DOHH2 (cell line): ENCODE measurements at regions not wholly inside any gene's neighbourhood (a gene's known extent, or its start where the extent isn't known, plus 50 kb on each side); places are given as distances from the start of the nearest gene placed in this dataset.

ENCODE experiments used
- H3F3A ChIP-seq: fragments of 200-600 bp; sonication (generic), shearing (Covaris generic); 2 replicates; pipeline ENCODE4 v1.6.0; 2016; ENCODE audit warnings: antibody characterized with exemption, mild to moderate bottlenecking; ENCODE audit not compliant: control insufficient read depth, insufficient read depth
- H3K27ac ChIP-seq: fragments of 200-600 bp; sonication (generic); 2 replicates; pipeline ENCODE4 v1.5.1; 2014; ENCODE audit warnings: low read depth, mild to moderate bottlenecking, low read length, moderate library complexity
- H3K27me3 ChIP-seq: fragments of 200-600 bp; sonication (generic); 2 replicates; pipeline ENCODE4 v1.6.1; 2014; ENCODE audit warnings: mild to moderate bottlenecking, low read length, mixed read lengths; ENCODE audit not compliant: control insufficient read depth
- H3K36me3 ChIP-seq: fragments of 200-600 bp; sonication (generic); 2 replicates; pipeline ENCODE4 v1.6.1; 2014; ENCODE audit warnings: mild to moderate bottlenecking, low read length, moderate library complexity, mixed read lengths; ENCODE audit not compliant: control insufficient read depth
- H3K4me1 ChIP-seq: fragments of 200-600 bp; sonication (generic); 2 replicates; pipeline ENCODE4 v1.6.1; 2014; ENCODE audit warnings: mild to moderate bottlenecking, low read length, mixed read lengths; ENCODE audit not compliant: control insufficient read depth
- H3K4me2 ChIP-seq: fragments of 200-600 bp; sonication (generic); 2 replicates; pipeline ENCODE4 v1.6.0; 2014; ENCODE audit warnings: mild to moderate bottlenecking, low read length, moderate library complexity
- H3K4me3 ChIP-seq: fragments of 200-600 bp; sonication (generic); 2 replicates; pipeline ENCODE4 v1.5.1; 2014; ENCODE audit warnings: mild to moderate bottlenecking, low read length, mixed read lengths
- H3K79me2 ChIP-seq: fragments of 200-600 bp; sonication (generic); 2 replicates; pipeline ENCODE4 v1.6.1; 2014; ENCODE audit warnings: mild to moderate bottlenecking, low read length, mixed read lengths; ENCODE audit not compliant: control insufficient read depth
- H3K9me2 ChIP-seq: fragments of 200-600 bp; sonication (generic); replicated peaks from 2 replicates; pipeline ENCODE4 v1.6.1; 2014; ENCODE audit warnings: mild to moderate bottlenecking, low read length, mixed read lengths; ENCODE audit not compliant: control insufficient read depth
- H3K9me3 ChIP-seq: fragments of 200-600 bp; sonication (generic); 2 replicates; pipeline ENCODE4 v1.6.1; 2014; ENCODE audit warnings: antibody characterized with exemption, low read length, mixed read lengths; ENCODE audit not compliant: control insufficient read depth, insufficient read depth
- H4K20me1 ChIP-seq: fragments of 200-600 bp; sonication (generic); 2 replicates; pipeline ENCODE4 v1.6.0; 2014; ENCODE audit warnings: low read depth, mild to moderate bottlenecking, antibody characterized with exemption, low read length, moderate library complexity; ENCODE audit not compliant: control insufficient read depth, insufficient read depth
- EZH2phosphoT487 ChIP-seq: fragments of 200-600 bp; sonication (generic); IDR thresholded peaks from 2 replicates; pipeline ENCODE4 v1.6.1; 2017; ENCODE audit warnings: borderline replicate concordance, mild to moderate bottlenecking, antibody characterized with exemption, low read length, moderate library complexity, mixed read lengths
- TF ChIP-seq, protein P1 (sequence below): fragments of 200-600 bp; sonication (generic); IDR thresholded peaks from one replicate; pipeline ENCODE4 v1.5.1; 2014; ENCODE audit warnings: antibody characterized with exemption, mild to moderate bottlenecking, low read depth, low read length; ENCODE audit not compliant: poor library complexity, severe bottlenecking

GRCh38 chr2:44100351-44100750, 68.3 kb upstream of the PPM1B start:
- H3K27me3 ChIP-seq: no peaks in the 10 kb centered on the region
- H3K27ac ChIP-seq: no peak overlapping the region
- no peaks in the 10 kb centered on the region for H3F3A ChIP-seq
- H4K20me1 ChIP-seq: no peaks in the 10 kb centered on the region
- no peaks in the 10 kb centered on the region for H3K36me3 ChIP-seq
- H3K4me2 ChIP-seq: no peak overlapping the region
- H3K4me1 ChIP-seq: peaks cover 29% of the 10 kb centered on the region
- H3K9me2 ChIP-seq: no peaks in the 10 kb centered on the region
- H3K79me2 ChIP-seq: no peaks in the 10 kb centered on the region
- TF ChIP-seq EZH2phosphoT487: no peak
- TF ChIP-seq, protein P1, sequence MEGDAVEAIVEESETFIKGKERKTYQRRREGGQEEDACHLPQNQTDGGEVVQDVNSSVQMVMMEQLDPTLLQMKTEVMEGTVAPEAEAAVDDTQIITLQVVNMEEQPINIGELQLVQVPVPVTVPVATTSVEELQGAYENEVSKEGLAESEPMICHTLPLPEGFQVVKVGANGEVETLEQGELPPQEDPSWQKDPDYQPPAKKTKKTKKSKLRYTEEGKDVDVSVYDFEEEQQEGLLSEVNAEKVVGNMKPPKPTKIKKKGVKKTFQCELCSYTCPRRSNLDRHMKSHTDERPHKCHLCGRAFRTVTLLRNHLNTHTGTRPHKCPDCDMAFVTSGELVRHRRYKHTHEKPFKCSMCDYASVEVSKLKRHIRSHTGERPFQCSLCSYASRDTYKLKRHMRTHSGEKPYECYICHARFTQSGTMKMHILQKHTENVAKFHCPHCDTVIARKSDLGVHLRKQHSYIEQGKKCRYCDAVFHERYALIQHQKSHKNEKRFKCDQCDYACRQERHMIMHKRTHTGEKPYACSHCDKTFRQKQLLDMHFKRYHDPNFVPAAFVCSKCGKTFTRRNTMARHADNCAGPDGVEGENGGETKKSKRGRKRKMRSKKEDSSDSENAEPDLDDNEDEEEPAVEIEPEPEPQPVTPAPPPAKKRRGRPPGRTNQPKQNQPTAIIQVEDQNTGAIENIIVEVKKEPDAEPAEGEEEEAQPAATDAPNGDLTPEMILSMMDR: no peak
- H3K4me3 ChIP-seq: no peak overlapping the region
- no peaks in the 10 kb centered on the region for H3K9me3 ChIP-seq

- no peaks in the 10 kb centered on the region for H3K27me3 ChIP-seq
- H4K20me1 ChIP-seq: no peaks in the 10 kb centered on the region
- TF ChIP-seq, protein P1: no peak
- TF ChIP-seq EZH2phosphoT487: no peak
- H3K9me3 ChIP-seq: no peaks in the 10 kb centered on the region
- no peaks in the 10 kb centered on the region for H3F3A ChIP-seq
- no peaks in the 10 kb centered on the region for H3K36me3 ChIP-seq
- no peak overlapping the region for H3K4me2 ChIP-seq
- H3K79me2 ChIP-seq: no peaks in the 10 kb centered on the region
- H3K9me2 ChIP-seq: no peaks in the 10 kb centered on the region
- no peak overlapping the region for H3K27ac ChIP-seq
- peaks cover 29% of the 10 kb centered on the region for H3K4me1 ChIP-seq
- no peak overlapping the region for H3K4me3 ChIP-seq
Observed at GRCh38 chr2:44101246-44101645, 67.4 kb upstream of the PPM1B start.

DNA sequence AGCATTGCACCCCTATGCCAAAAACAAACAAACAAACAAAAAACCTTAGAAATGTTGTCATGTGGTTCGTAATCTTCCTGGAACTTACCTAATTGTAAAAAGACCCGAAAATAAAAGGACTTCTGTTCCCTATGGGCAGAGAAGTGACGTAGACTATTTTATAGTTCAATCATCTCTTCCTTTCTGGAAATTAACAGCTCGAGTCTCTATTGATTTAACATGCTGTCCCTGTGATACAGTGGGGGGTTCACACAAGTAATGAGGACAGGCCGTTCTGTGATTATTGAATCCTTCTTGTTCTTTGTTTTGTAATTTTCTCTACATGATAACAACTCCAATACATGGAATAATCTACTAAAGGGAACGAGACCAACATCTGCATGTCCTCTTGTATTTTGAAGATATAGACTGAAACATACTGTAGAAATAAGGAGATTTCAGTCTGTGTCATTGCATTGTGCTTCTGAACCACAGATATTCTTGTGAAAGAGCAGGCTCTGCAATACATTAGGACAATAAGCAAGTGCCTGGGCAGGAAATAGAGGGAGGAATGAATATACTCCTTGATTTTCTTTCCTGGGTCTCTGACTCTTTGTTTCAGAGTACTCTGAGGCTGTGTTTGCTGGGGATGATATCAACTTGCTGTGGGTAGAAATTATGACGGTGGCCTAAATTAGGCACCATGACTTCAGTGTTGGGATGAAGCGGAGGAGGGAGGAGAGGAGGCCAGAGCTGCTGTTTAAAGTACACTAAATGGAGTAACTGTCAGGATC, 65.7 kb upstream of the PPM1B start:
- H4K20me1 ChIP-seq: no peaks in the 10 kb centered on the region
- H3K9me3 ChIP-seq: no peaks in the 10 kb centered on the region
- TF ChIP-seq EZH2phosphoT487: no peak
- TF ChIP-seq, protein P1: no peak
- no peak overlapping the region for H3K4me3 ChIP-seq
- H3K4me2 ChIP-seq: no peak overlapping the region
- no peaks in the 10 kb centered on the region for H3F3A ChIP-seq
- H3K4me1 ChIP-seq: peaks cover 35% of the 10 kb centered on the region
- no peak overlapping the region for H3K27ac ChIP-seq
- no peaks in the 10 kb centered on the region for H3K36me3 ChIP-seq
- H3K79me2 ChIP-seq: no peaks in the 10 kb centered on the region
- H3K27me3 ChIP-seq: no peaks in the 10 kb centered on the region
- H3K9me2 ChIP-seq: no peaks in the 10 kb centered on the region
